HG02763 (cell line): ENCODE measurements at regions not wholly inside any gene's neighbourhood (a gene's known extent, or its start where the extent isn't known, plus 50 kb on each side); places are given as distances from the start of the nearest gene placed in this dataset.
"Not testable (repeated sequence)": the region's sequence is repeated elsewhere in the genome, so short reads cannot be mapped to it uniquely, and the experiment has no call there.

ENCODE experiments used
- ATAC-seq: cut with Tn5 transposase; IDR thresholded peaks from one replicate; pipeline ENCODE4 v1.9.1; 2021; ENCODE audit warnings: mild to moderate bottlenecking, moderate library complexity; ENCODE audit not compliant: unreplicated experiment

GRCh38 chr13:107690181-107690580, 525.2 kb downstream of the LIG4 start:
- no peak for ATAC-seq

GRCh38 chr13:107685876-107686275, 529.5 kb downstream of the LIG4 start:
- no peak for ATAC-seq

GRCh38 chr13:107681600-107681999, 533.7 kb downstream of the LIG4 start:
- ATAC-seq, result no peak

GRCh38 chr13:107680115-107680514, 535.2 kb downstream of the LIG4 start:
- ATAC-seq, result no peak

GRCh38 chr13:107678075-107678689, 537.2 kb downstream of the LIG4 start:
- no peak for ATAC-seq

- no peak for ATAC-seq
These were observed 539.3 kb downstream of the LIG4 start for GRCh38 chr13:107675847-107676550.

GRCh38 chr13:107669391-107669993, 545.8 kb downstream of the LIG4 start:
- ATAC-seq, result no peak

GRCh38 chr13:107665926-107666458, 549.3 kb downstream of the LIG4 start:
- no peak for ATAC-seq

GRCh38 chr13:107650081-107650701, 565.1 kb downstream of the LIG4 start:
- ATAC-seq, result no peak

GRCh38 chr13:107649079-107649478, 566.3 kb downstream of the LIG4 start:
- ATAC-seq, result no peak

GRCh38 chr13:107644136-107644535, 571.2 kb downstream of the LIG4 start:
- ATAC-seq, result no peak

GRCh38 chr13:107643615-107644014, 571.7 kb downstream of the LIG4 start:
- ATAC-seq, result no peak

GRCh38 chr13:107642831-107643230, 572.5 kb downstream of the LIG4 start:
- ATAC-seq, result no peak

- ATAC-seq, result no peak
These were observed 573.8 kb downstream of the LIG4 start for GRCh38 chr13:107641574-107641973.

- no peak for ATAC-seq
These were observed 589.7 kb downstream of the LIG4 start for GRCh38 chr13:107625648-107626047.

GRCh38 chr13:107617527-107617926, 597.8 kb downstream of the LIG4 start:
- no peak for ATAC-seq

GRCh38 chr13:107612376-107612775, 603.0 kb downstream of the LIG4 start:
- no peak for ATAC-seq

GRCh38 chr13:107608736-107609135, 606.6 kb downstream of the LIG4 start:
- ATAC-seq, result no peak

- ATAC-seq, result no peak
These were observed 614.4 kb downstream of the LIG4 start for GRCh38 chr13:107600971-107601370.

- ATAC-seq, result not testable (repeated sequence)
These were observed 619.0 kb downstream of the LIG4 start for GRCh38 chr13:107596306-107596705.

- ATAC-seq, result no peak
These were observed 624.8 kb downstream of the LIG4 start for GRCh38 chr13:107590556-107590955.

- no peak for ATAC-seq
These were observed 627.7 kb downstream of the LIG4 start for GRCh38 chr13:107587681-107588080.
